Stimulated activated CD8-positive, alpha-beta memory T cell treated with anti-CD3 and anti-CD28 coated beads, Interleukin-4, amount 100 ng/mL, for 1 hour (primary cell): ENCODE measurements at regions not wholly inside any gene's neighbourhood (a gene's known extent, or its start where the extent isn't known, plus 50 kb on each side); places are given as distances from the start of the nearest gene placed in this dataset.

Source experiments
- DNase-seq, 2 donors: peaks; one replicate each; pipeline ENCODE4 v3.0.0-alpha.2; 2020; ENCODE audit warnings: low read depth in 2 of 2, low spot score in 1 of 2

DNA sequence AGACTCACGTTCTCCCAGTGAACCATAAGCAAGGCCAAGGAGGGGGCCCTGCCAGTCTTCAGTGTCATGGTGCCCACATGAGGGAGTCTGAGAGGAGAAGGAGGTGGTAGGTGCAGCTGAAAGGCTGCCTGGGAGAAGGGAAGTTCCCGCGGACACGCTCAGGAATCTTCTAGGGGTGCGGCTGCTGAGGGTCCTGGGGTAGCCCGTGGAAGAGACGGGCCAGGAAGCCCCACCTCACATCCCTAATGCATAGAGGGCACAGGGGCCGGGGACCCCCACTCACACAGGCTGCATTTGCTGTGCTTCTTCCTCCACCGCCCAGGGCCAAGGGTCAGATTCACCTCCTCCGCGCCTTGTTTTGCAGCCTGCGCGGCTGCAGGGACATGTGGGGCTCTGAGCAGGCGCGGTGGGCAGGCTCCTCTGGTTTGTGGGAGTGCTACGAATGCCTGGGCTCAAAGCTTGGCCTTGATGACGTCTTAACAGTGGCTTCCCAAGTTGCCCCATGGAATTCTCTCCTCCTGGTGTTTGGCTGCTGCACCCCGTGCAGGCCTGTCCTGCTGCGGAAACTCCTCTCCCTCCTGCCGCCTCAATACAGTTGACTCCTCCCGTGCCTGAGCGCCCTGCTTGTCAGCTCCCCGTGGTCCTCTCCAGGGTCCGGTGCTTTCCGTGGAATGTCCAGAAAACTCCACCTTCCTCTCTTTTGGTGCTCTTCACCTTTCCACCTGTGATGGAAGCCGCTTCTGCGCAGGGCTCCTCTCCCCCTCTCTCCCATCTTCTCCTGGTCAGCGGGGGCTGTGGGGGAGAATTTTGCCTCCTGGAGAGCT is 95.7 kb downstream of the VAPA start:
- no peak for DNase-seq

DNA sequence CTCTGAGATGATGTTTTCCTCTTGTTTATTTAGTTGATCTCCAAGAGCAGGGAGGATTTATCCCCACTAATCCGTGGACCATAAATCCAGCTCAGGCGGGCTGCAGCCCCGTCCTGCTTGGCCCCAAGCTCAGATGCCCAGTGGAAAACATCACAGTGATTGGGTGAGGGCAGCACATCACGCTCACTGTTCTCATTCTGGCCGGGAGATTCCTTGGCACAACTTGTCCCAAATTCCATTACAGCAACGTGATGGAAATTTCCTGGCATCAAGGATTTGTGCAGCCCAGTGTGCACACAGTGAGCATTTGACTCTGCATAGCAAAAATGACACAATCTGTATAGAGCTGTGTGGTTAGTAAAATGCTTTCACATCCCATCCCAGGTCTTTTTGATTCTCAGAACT is 96.8 kb downstream of the VAPA start:
- no peak for DNase-seq

DNA sequence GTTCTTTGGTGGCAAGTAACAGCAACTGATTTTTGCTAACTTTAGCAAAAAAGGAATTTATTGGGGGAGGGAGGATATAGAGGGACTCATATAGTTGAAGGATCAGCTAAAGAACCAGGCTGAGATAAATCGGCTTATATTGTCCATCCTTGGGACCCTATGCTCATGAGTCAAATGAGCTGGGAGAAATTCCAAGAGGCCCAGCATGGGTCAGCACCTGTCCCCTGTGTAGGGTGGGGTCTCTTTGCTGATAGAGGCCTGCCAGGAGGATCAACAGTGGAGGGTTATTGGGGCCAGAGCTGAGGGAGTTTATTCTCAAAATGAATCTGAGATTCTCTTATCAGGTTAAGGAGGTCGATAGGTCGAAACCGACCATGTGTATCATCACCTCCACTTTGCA is 97.2 kb downstream of the VAPA start:
- DNase-seq = no peak

DNA sequence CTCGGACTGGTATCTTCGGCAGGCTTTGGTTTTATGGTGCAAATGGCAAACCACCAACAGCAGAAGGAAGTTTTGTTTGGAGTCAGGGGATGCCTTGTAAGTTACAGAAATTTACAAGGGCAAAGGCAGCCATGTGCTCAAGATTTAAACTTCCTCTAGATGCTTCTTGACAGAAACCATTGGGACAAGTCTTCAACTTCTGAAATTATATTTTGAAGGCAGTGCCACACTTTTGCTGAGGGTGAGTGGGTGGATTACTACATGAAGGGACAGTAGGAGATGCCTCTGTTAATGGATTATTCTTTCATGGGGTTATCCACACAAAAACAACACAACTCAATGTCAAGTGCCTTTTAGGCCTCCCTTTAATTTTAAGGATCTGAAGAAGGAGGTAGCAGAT is 97.9 kb downstream of the VAPA start:
- DNase-seq = no peak

DNA sequence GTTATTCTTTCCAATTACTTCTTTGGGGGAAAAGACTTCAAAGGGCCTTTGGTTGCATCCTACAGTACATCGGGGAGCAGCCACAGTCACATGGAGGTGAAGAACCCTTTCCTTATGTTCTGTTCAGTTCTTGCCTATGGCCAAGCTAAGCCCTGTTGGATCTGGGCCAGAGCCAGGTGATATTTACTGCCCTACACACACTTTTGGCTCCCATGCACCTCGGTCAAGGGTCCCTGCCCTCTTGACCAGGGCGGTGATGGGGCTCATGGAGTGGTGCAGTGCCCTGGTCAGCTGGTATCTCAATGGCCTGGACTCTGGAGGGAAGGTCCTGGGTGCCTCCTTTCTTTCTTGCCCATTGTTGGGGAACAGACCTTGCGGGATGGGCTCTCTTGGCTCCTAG is 98.7 kb downstream of the VAPA start:
- DNase-seq = no peak

DNA sequence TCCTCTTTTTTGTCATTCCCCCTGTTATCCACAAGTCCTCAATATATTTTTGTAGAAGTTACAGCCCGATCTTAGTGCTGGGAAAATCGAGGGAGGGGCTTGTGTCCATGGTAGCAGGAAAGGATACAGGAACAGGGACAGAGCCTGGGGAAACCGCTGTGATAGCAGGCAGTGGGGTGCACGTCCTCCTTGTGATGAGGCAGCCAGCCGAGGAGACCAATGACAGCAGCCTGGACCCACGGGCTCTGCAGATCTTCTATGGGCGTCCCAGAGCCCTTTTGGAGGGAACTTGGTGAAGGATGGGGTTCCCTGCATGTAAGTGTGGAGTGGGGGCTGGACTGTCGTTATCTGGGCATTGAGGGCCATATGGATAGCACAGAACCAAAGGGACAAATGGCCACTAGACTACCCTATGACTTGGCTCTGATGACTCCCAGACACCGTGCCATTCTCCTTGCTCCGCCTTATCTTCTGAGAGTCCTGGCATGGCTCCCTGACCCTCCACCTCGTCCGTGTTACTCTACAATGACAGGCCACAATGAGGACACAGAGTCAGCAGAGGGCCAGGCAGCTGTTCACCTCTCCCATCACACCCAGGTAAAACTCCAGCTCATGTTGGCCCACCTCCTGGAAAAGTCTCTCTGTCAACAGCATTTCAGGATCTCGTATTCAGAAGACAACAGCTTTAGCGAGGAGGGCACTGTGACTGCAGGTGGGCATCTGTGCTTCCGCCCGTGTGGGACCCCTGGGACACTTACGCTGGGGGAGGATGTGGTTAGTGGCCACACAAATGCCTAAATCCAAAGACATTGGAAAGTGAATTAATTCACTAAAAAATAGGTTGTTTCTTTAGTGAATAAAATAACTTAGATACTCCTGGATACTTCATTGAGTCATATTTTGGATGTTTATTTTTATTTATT is 100.1 kb downstream of the VAPA start:
- no peak for DNase-seq

DNA sequence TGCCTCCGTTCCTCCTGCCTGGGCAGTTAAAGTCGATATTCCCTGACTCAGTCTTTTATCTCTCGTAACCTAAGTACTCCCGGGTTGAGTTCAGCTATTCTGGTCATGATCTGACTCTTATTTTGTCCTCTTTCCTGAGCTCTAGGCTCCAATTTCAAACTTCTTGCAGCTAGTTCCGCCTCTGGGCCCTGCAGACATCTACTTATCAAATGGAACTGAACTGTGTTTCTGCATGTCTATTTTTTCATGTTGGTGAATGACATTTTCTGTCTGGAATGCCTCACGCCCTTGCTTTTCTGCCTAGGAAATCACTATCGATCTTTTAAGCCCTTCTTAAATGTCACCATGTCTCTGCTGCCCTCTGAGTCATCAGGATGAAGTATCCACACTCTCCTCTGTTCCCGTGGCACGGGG is 101.5 kb downstream of the VAPA start:
- no peak for DNase-seq

DNA sequence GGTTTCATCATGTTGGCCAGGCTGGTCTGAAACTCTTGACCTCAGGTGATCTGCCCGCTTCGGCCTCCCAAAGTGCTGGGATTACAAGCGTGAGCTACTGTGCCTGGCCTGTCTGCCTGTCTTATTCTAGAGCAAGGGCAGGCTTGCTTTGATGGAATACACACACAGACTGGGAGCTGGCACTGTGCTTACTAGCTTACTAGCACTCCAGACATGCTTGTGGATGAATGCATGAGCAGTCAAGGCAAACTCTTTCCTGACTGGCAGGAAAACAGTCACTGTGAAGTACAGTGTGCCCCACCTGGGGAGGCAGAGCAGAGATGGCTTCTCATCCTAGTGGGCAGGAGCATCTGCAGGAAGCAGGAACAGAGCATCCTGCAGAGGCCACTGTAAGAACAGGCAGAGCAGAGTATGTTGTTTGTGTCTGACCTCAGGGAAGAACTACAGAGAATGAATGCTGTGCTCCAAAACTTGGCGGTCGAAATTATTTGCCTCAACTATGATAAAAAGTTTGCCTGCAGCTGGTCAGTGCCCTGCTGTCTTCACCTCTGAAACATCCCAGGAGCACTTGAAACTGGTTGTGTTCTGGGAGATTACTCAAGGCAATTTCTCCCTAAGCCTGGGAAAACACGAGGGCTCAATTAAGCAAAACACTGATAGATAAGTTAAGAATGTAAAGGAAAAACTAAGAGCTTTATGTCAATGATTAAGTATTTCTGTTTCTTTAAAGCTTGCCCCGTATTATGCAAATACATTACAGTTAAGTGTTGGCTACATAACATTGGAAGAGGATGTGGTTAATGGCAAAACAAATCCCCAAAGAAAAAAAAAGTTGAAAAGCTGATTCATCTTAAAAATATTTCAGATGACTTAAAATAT is 102.4 kb downstream of the VAPA start:
- DNase-seq = no peak

DNA sequence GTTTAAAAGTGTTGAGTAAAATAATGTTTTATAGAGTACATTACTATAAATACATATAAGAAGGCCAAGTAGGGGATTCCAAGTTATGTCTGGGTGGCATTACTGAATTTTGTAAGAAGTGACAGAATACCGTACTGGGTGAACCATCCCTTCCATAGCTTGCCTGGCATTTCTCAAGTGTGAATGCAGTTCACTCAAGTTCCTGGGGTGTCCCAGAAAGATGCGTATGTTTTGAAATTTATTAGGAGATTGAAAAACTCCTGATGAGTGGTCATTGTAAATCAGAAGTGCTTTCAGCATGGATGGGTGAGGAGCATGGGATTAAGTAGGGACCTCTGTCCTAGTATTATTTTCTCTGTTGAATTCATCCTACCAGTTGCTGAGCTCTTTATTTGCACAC is 103.2 kb downstream of the VAPA start:
- DNase-seq = no peak

DNA sequence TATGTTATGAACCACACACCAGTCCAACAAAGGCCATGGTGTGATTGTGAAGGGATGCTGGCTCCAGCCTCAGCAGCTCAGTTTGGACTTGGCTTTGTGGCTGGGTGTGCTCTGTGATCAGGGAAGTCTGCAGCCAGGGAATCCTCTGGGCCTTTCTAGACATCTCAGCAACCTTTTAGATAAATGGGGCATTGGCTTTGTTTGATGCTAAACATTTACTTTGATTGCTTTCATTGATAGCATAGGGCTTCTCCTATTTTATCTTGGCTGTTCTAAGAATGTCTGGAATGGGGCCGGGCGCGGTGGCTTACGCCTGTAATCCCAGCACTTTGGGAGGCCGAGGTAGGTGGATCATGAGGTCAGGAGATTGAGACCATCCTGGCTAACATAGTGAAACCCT is 104.5 kb downstream of the VAPA start:
- no peak for DNase-seq

DNA sequence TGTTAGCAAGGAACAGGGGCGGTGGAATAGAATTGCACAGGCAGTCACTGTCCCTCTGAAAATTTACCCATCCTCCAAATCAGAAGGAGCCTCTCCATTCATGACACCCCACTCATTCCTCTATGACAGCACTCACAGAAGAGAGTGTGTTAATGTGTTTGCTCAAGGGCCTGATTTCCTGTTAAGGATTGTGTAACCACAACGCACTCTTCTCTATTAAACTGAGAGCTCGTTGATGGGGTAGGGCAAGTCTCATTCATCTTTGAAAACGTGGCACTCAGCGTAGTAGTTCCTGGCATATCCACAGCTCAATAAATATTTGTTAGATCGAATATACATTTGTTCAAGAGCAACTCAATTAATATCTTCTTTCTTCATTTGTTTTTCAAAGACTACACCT is 106.4 kb downstream of the VAPA start:
- DNase-seq = no peak

DNA sequence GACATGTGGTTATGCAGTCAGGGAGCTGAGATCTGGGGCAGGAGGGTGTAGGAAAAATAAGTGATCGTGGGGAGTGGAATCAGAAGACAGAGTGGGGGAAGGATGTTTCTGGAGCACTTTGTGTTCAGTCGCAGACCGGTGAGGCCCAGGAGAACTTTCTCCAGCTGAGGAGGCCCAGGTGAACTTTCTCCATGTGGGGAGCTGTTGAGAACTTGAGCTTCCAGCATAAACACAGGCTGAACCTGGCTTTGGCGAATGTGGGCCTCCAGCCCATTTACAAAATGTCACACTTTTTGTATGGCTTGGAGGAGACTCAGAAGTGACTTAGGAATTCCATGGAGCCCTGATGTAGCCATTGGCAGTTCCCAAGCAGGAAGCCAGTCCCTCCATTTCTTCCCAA is 108.5 kb downstream of the VAPA start:
- DNase-seq = no peak

DNA sequence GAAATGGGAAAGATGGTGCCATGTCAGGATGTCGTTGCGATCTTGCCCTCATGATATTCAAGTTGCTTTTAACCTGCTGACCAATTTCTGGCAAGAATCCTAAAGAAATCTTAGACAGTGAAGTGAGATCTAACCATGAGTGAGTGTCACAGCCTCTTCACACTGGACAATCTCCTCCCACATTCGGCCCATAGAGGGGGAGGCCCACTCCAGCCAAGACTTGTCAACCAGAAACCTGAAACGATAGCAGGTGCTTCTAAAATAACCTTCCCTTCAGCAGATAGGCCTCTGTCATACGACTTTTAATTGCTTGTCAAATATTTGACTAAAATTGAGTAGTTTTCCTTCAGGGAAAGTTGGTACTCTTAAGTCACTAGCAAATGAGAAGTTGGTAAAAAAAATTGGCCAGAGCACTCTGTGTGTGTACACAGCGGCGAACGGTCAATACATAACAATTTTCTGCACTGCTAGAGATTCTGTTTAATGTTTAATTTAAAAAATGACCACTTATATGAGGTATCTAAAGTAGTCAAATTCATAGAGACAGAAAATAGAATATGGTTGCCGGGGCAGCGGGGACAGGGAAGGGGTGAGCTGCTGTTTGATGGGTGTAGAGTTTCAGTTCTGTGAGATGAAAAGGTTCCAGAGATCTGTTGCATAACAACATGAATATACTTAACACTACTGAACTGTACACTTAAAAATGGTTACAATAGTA is 110.2 kb downstream of the VAPA start:
- no peak for DNase-seq

DNA sequence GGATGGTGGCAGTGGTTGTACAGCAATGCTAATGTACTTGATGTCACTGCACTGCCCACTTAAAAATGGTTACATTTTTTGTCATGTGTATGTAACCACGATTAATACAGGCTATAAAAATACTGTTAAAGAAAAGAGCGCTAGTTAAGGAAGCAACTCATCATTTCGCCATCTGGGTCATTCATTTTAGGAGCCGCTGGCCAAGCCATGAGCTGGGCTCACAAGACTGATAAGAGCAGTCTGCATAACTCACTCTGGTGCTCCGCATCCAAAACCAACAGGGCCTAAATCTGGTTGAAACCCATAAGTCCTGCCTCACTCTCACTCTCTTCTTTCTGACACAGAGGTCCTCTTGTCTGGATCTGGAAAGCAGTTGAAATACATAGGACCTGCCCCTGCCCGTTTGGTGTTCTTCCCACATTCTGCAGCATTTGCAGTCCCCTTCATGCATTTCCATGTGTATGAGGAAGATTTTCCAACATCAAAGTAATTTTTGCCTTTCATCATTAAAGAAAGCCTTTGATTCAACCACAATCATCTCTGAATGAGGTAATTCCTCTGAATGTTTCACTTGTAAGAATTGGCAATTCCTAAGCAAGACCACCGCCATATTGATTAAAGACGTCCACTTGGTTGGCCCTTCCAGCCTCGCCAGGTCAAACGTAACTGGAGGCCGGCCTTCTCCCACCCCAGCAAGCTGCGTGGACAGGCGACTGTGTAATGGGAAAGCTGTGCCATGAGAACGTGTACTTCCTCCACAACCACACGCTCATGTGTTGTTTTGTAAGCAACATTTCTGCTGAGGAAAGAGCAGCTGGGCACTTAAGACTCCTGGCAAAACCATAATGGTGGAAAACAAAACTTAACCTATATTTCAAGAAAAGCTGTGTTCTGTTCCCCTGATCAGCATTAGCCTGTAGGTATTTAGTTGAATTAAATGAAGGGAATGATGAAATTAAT is 112.2 kb downstream of the VAPA start:
- DNase-seq = no peak

DNA sequence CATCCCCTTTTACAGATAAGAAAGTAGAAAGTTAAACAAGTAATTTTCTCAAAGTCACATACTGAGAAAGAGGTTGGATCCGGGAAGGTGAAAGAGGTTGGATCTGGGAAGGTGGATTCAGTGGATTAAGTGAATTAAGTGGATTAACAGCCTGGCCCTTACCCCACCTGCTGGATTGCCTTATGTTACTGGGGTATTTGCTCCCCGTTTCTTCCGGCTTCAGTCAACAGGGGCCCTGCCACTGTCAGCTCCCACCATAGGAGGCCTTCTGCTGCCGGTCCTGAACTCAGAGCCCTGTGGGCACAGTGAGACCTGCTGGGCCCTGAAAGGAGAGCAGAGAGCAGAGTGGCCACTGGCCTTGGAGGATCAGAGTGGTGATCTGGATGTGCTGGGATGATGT is 113.2 kb downstream of the VAPA start:
- DNase-seq = no peak

DNA sequence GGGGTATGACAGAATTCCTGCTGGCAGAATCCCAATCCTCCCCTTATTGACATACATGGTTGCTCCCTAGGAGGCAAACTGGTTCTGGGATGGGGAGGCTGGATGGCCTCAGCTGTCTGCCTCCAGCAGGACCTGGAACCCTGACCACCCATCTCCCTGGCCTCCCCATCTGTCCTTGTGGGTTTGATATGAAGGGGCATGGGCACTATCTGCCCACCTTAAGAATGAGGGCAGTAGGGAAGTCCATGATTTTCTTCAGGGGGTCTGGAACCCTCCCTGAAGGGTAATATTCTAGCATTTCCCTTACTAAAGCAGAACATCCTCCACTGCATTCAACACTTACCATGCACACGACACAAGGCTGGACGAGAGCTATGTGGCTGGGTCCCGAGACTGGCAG is 113.6 kb downstream of the VAPA start:
- no peak for DNase-seq

DNA sequence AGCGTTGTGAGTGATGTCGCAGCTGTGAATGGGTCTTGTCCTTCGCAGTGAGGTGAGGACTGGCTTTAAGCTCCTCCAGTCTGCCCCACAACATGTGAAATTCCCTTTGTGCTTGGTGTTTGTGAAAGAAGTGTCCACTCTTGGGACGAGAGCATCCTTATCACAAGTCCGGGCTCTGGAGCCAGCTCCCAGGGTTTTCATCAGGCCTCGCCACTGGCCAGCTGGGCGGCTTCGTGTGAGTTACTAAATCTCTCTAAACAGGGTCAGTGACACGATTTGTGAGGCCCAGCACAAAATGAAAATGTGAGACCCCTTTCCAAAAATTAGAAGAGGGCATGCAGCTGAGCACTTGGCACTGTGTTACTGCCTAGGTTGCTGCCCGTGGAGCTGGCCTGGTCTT is 115.9 kb downstream of the VAPA start:
- DNase-seq = no peak

DNA sequence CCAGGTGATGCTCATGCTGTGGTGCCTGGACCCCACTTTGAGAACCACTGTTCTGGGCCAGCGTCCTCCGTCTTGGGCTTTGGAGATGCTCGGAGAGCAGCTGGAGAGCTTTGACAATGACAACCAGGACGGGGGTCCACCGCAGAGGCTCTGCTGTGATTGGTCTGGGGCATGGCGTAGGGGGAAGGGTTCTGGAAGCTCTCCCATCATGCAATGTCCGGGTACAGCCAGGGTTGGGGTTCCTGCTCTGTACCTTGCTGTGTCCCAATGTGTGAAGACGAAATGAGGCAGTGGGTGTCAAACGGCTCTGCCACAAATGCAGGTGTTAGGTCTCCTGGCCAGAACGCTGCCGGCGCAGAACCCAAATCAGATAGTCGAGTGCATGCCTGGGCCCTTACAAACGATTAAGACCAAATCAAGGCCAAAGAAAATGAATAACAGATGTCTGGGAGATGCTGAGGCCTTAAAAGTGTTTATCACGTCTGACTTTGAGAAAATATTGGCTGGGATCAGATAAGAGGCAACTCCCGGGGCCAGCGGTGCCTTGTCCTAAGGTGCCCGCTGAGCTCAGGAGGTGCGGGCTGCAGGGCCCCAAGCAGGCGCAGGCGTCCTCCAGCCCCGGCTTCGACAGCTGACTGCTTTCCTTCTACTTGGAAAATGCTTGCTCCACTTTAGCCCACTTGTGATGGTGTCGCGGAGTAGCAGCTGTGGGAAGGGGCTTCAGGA is 117.2 kb downstream of the VAPA start:
- no peak for DNase-seq
